ENCODE measurements at regions not wholly inside any gene's neighbourhood (a gene's known extent, or its start where the extent isn't known, plus 50 kb on each side); places are given as distances from the start of the nearest gene placed in this dataset.

DNA sequence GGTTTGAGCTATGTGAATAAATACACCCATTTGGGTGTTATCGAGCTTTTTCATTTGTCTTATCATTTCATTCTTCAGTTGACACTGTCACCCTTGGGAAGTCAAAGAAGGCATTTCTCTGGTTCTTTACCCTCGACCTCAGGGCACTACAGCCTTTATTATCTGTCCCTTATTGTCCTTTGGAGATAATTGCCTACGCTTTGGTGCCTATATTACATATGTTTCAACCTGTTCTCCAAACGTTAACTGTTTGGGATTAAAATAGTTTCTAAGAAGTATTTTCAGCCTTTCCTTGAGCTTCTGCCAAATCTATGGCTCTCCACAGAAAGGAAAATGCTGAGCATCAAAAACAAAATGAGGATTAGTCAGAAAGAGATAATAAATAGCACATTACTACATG is 395.4 kb upstream of the ADAMTS9 start:
- Histone ChIP-seq H3K4me1 (ENCODE audit: control insufficient read depth, insufficient read depth, low read length, poor library complexity, severe bottlenecking) (peaks cover 6% of the 10 kb centered on the region), H3K4me3 (ENCODE audit: extremely low read depth, insufficient read depth, low read length, poor library complexity, severe bottlenecking) (no peak overlapping the region), H3K27ac (ENCODE audit: low read depth, low read length, severe bottlenecking) (no peak overlapping the region), H3K9me3 (ENCODE audit: control insufficient read depth, low read length) (no peaks in the 10 kb centered on the region), H3K36me3 (ENCODE audit: control insufficient read depth, insufficient read depth, low read length) (no peaks in the 10 kb centered on the region)
- WGBS, 2 experiments (ENCODE audit: insufficient coverage in 2 of 2) = 83 to 86% methylated on average over 2 of the region's 4 CpGs

- H3K27ac ChIP-seq (ENCODE audit: low read depth, low read length, severe bottlenecking) = no peak overlapping the region
- no CpG with 5 or more reads among the region's 2 CpGs for WGBS, 2 experiments (ENCODE audit: insufficient coverage in 2 of 2)
- H3K36me3 ChIP-seq (ENCODE audit: control insufficient read depth, insufficient read depth, low read length) = no peaks in the 10 kb centered on the region
- H3K4me3 ChIP-seq (ENCODE audit: extremely low read depth, insufficient read depth, low read length, poor library complexity, severe bottlenecking) = no peak overlapping the region
- no peaks in the 10 kb centered on the region for H3K9me3 ChIP-seq (ENCODE audit: control insufficient read depth, low read length)
- no peaks in the 10 kb centered on the region for H3K4me1 ChIP-seq (ENCODE audit: control insufficient read depth, insufficient read depth, low read length, poor library complexity, severe bottlenecking)
These were observed 393.7 kb upstream of the ADAMTS9 start for GRCh38 chr3:65081536-65081935.

DNA sequence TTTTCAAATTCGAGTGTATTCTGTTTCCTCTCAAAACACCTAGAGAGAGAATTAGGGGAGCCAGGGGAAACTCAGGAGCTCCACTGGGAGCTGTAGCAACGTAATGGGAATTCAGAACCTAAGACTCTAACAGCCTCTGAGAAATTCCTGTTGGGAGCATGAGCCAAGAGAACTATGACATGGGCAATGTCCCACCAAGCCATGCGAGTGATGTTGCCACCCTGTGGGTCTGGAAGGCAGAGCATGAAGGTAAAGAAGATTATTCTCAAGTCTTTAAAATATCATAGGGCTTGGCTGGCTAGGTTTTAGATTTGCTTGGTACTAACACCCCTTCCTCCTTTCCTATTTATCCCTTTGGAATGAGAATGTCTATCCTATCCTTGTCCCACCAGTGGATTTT is 392.6 kb upstream of the ADAMTS9 start:
- Histone ChIP-seq H3K4me1 (ENCODE audit: control insufficient read depth, insufficient read depth, low read length, poor library complexity, severe bottlenecking) (no peaks in the 10 kb centered on the region), H3K36me3 (ENCODE audit: control insufficient read depth, insufficient read depth, low read length) (no peaks in the 10 kb centered on the region), H3K9me3 (ENCODE audit: control insufficient read depth, low read length) (no peaks in the 10 kb centered on the region), H3K27ac (ENCODE audit: low read depth, low read length, severe bottlenecking) (no peak overlapping the region), H3K4me3 (ENCODE audit: extremely low read depth, insufficient read depth, low read length, poor library complexity, severe bottlenecking) (no peak overlapping the region)
- 86% methylated on average over 2 of the region's 3 CpGs; no CpG with 5 or more reads in 1 of the 2 experiments for WGBS, 2 experiments (ENCODE audit: insufficient coverage in 2 of 2)

- Histone ChIP-seq H3K4me1 (ENCODE audit: control insufficient read depth, insufficient read depth, low read length, poor library complexity, severe bottlenecking) (no peaks in the 10 kb centered on the region), H3K27ac (ENCODE audit: low read depth, low read length, severe bottlenecking) (no peak overlapping the region), H3K4me3 (ENCODE audit: extremely low read depth, insufficient read depth, low read length, poor library complexity, severe bottlenecking) (no peak overlapping the region), H3K9me3 (ENCODE audit: control insufficient read depth, low read length) (no peaks in the 10 kb centered on the region), H3K36me3 (ENCODE audit: control insufficient read depth, insufficient read depth, low read length) (no peaks in the 10 kb centered on the region)
- 46 to 59% methylated on average over 3 of the region's 5 CpGs for WGBS, 2 experiments (ENCODE audit: insufficient coverage in 2 of 2)
These were observed 391.8 kb upstream of the ADAMTS9 start for GRCh38 chr3:65079560-65079959.

- no peaks in the 10 kb centered on the region for H3K36me3 ChIP-seq (ENCODE audit: control insufficient read depth, insufficient read depth, low read length)
- no peak overlapping the region for H3K4me3 ChIP-seq (ENCODE audit: extremely low read depth, insufficient read depth, low read length, poor library complexity, severe bottlenecking)
- no peaks in the 10 kb centered on the region for H3K9me3 ChIP-seq (ENCODE audit: control insufficient read depth, low read length)
- no peaks in the 10 kb centered on the region for H3K4me1 ChIP-seq (ENCODE audit: control insufficient read depth, insufficient read depth, low read length, poor library complexity, severe bottlenecking)
- H3K27ac ChIP-seq (ENCODE audit: low read depth, low read length, severe bottlenecking) = no peak overlapping the region
These were observed 390.9 kb upstream of the ADAMTS9 start for GRCh38 chr3:65078748-65079147.

DNA sequence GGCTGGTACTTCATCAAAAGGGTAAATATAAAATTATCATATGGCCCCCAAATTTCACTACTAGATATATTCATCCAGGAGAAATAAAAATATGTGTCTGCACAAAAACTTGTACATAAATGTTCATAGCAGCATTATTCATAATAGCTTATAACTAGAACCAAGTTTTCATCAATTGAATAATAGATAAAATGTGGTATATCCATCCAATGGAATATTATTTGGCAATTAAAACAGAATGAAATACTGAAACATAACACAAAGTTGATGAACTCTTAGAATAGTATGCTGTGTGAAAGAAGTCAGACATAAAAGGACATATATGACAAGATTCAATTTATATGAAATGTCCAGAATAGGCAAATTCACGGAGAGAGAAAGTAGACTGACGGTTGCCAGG is 389.3 kb upstream of the ADAMTS9 start:
- no peak overlapping the region for H3K4me3 ChIP-seq (ENCODE audit: extremely low read depth, insufficient read depth, low read length, poor library complexity, severe bottlenecking)
- H3K4me1 ChIP-seq (ENCODE audit: control insufficient read depth, insufficient read depth, low read length, poor library complexity, severe bottlenecking) = no peaks in the 10 kb centered on the region
- H3K9me3 ChIP-seq (ENCODE audit: control insufficient read depth, low read length) = no peaks in the 10 kb centered on the region
- 81% methylated on average over 2 of the region's 2 CpGs; no CpG with 5 or more reads in 1 of the 2 experiments for WGBS, 2 experiments (ENCODE audit: insufficient coverage in 2 of 2)
- no peak overlapping the region for H3K27ac ChIP-seq (ENCODE audit: low read depth, low read length, severe bottlenecking)
- no peaks in the 10 kb centered on the region for H3K36me3 ChIP-seq (ENCODE audit: control insufficient read depth, insufficient read depth, low read length)

DNA sequence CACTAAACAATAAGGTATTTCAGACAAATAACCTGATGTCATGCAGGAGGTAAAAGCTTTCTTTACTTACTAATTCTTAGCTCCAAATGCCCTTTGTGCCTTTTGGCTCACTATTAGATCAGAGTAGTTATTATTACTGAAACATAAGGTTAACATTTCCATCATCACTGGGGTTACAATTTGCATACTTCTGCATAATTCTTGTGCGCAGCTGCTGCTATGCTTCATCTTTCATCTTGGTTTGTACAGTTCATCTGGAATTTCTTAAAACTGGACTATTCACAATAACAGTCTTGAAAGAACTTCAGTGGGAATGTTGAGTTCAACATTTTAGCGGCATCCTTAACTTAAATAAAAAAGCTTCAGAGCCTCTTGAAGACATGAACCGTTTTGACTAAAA is 383.2 kb upstream of the ADAMTS9 start:
- Histone ChIP-seq H3K9me3 (ENCODE audit: control insufficient read depth, low read length) (no peaks in the 10 kb centered on the region), H3K4me3 (ENCODE audit: extremely low read depth, insufficient read depth, low read length, poor library complexity, severe bottlenecking) (no peak overlapping the region), H3K36me3 (ENCODE audit: control insufficient read depth, insufficient read depth, low read length) (no peaks in the 10 kb centered on the region), H3K4me1 (ENCODE audit: control insufficient read depth, insufficient read depth, low read length, poor library complexity, severe bottlenecking) (no peaks in the 10 kb centered on the region), H3K27ac (ENCODE audit: low read depth, low read length, severe bottlenecking) (no peak overlapping the region)
- 100% methylated on average over 2 to 3 of the region's 3 CpGs for WGBS, 2 experiments (ENCODE audit: insufficient coverage in 2 of 2)

DNA sequence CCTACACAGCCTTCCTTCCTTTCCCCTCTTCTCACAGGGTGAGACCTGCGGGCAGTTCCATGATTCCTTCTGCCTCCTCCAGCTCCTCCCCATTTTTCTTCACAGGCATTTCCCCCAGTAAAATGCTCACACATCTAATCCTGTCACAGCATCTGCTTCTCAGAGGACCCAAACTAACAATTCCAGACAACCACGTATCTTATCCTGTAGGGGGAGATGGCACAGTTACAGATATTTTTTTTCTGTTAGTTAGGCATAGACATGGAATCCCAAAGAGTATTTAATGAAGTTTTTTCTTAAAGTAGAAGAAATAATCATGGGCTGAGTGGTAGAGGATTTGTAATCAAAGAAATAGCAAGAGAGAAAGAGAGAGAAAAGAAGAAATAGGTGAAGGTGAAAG is 373.1 kb upstream of the ADAMTS9 start:
- Histone ChIP-seq H3K9me3 (ENCODE audit: control insufficient read depth, low read length) (no peaks in the 10 kb centered on the region), H3K4me3 (ENCODE audit: extremely low read depth, insufficient read depth, low read length, poor library complexity, severe bottlenecking) (no peak overlapping the region), H3K27ac (ENCODE audit: low read depth, low read length, severe bottlenecking) (no peak overlapping the region), H3K4me1 (ENCODE audit: control insufficient read depth, insufficient read depth, low read length, poor library complexity, severe bottlenecking) (no peaks in the 10 kb centered on the region), H3K36me3 (ENCODE audit: control insufficient read depth, insufficient read depth, low read length) (no peaks in the 10 kb centered on the region)
- 80 to 81% methylated on average over 1 of the region's 2 CpGs for WGBS, 2 experiments (ENCODE audit: insufficient coverage in 2 of 2)

DNA sequence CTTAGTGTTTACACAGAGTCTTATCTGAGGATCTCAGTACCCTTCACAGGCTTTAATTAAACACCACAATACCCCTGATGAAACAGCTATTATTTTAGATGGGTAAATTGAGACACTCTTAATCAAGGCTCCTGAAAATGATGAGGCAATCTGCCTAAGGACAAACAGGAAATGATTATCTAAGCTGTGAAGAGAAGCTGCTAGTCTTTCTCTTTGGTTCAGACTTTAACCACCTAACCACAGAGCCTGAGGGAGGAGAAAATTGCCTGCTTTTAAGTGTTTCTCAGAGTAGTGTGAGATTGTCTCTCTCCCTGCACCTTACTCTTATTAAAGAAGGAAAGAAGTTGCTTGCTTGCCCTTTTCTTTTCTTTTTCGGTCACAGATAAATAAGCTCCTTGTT is 364.3 kb upstream of the ADAMTS9 start:
- H3K36me3 ChIP-seq (ENCODE audit: control insufficient read depth, insufficient read depth, low read length) = no peaks in the 10 kb centered on the region
- WGBS, 2 experiments (ENCODE audit: insufficient coverage in 2 of 2) = no CpG with 5 or more reads among the region's 1 CpG
- H3K9me3 ChIP-seq (ENCODE audit: control insufficient read depth, low read length) = peaks cover 10% of the 10 kb centered on the region
- peak overlapping the region; percentile 2 for H3K27ac ChIP-seq (ENCODE audit: low read depth, low read length, severe bottlenecking)
- peaks cover 14% of the 10 kb centered on the region for H3K4me1 ChIP-seq (ENCODE audit: control insufficient read depth, insufficient read depth, low read length, poor library complexity, severe bottlenecking)
- H3K4me3 ChIP-seq (ENCODE audit: extremely low read depth, insufficient read depth, low read length, poor library complexity, severe bottlenecking) = no peak overlapping the region

GRCh38 chr3:65048151-65048550 is 360.4 kb upstream of the ADAMTS9 start:
- WGBS, 2 experiments (ENCODE audit: insufficient coverage in 2 of 2) = 100% methylated on average over 1 of the region's 1 CpG; no CpG with 5 or more reads in 1 of the 2 experiments

DNA sequence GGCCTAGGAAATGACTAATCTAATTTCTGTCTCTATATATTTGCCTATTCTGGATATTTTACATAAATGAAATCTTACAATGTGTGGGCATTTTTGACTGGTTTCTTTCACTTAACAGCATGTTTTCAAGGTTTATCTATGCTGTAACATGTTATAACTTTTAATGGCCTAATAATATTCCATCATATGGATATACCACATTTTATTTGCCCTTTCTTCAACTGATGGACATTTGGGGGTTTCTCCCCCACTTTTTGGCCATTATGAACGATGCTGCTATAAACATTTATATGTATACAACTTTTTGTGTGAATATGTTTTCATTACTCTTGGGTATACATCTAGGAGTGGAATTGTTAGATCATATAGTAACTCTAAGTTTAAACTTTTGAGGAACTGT is 357.3 kb upstream of the ADAMTS9 start:
- WGBS, 2 experiments (ENCODE audit: insufficient coverage in 2 of 2) = no CpG with 5 or more reads among the region's 1 CpG
- H3K36me3 ChIP-seq (ENCODE audit: control insufficient read depth, insufficient read depth, low read length) = peaks cover 4% of the 10 kb centered on the region

More at GRCh38 chr3:65048151-65048550, 360.4 kb upstream of the ADAMTS9 start:
- Histone ChIP-seq H3K9me3 (ENCODE audit: control insufficient read depth, low read length) (peaks cover 10% of the 10 kb centered on the region), H3K4me1 (ENCODE audit: control insufficient read depth, insufficient read depth, low read length, poor library complexity, severe bottlenecking) (peaks cover 14% of the 10 kb centered on the region), H3K27ac (ENCODE audit: low read depth, low read length, severe bottlenecking) (no peak overlapping the region), H3K4me3 (ENCODE audit: extremely low read depth, insufficient read depth, low read length, poor library complexity, severe bottlenecking) (no peak overlapping the region), H3K36me3 (ENCODE audit: control insufficient read depth, insufficient read depth, low read length) (no peaks in the 10 kb centered on the region)

More for the DNA sequence above, 357.3 kb upstream of the ADAMTS9 start:
- Histone ChIP-seq H3K4me3 (ENCODE audit: extremely low read depth, insufficient read depth, low read length, poor library complexity, severe bottlenecking) (no peak overlapping the region), H3K9me3 (ENCODE audit: control insufficient read depth, low read length) (peaks cover 3% of the 10 kb centered on the region), H3K27ac (ENCODE audit: low read depth, low read length, severe bottlenecking) (no peak overlapping the region), H3K4me1 (ENCODE audit: control insufficient read depth, insufficient read depth, low read length, poor library complexity, severe bottlenecking) (peaks cover 10% of the 10 kb centered on the region)
